ENCODE measurements at regions not wholly inside any gene's neighbourhood (a gene's known extent, or its start where the extent isn't known, plus 50 kb on each side); places are given as distances from the start of the nearest gene placed in this dataset.

- TF ChIP-seq CTCF (IDR thresholded peaks at IDR 0.05; ENCODE audit: low read depth, low read length): no peak
- DNase-seq (ENCODE audit: low read depth in 2 of 2): no peak
- no peak overlapping the region for H3K4me3 ChIP-seq (replicated peaks in 1 of 2; ENCODE audit: low read depth in 2 of 2, low read length in 2 of 2)
Observed at GRCh38 chr4:144592264-144592663, 53.7 kb upstream of the HHIP start.

- TF ChIP-seq CTCF (IDR thresholded peaks at IDR 0.05; ENCODE audit: low read depth, low read length): no peak
- no peak for DNase-seq (ENCODE audit: low read depth in 2 of 2)
- H3K4me3 ChIP-seq (replicated peaks in 1 of 2; ENCODE audit: low read depth in 2 of 2, low read length in 2 of 2): no peak overlapping the region
Observed at GRCh38 chr4:144594471-144594986, 51.4 kb upstream of the HHIP start.

GRCh38 chr4:144595681-144596080 lies 50.3 kb upstream of the HHIP start:
- no peak for DNase-seq (ENCODE audit: low read depth in 2 of 2)
- H3K4me3 ChIP-seq (replicated peaks in 1 of 2; ENCODE audit: low read depth in 2 of 2, low read length in 2 of 2): no peak overlapping the region
- no peak for TF ChIP-seq CTCF (IDR thresholded peaks at IDR 0.05; ENCODE audit: low read depth, low read length)

Measured in cardiac fibroblast (primary cell).